ENCODE measurements at regions not wholly inside any gene's neighbourhood (a gene's known extent, or its start where the extent isn't known, plus 50 kb on each side); places are given as distances from the start of the nearest gene placed in this dataset.

DNA sequence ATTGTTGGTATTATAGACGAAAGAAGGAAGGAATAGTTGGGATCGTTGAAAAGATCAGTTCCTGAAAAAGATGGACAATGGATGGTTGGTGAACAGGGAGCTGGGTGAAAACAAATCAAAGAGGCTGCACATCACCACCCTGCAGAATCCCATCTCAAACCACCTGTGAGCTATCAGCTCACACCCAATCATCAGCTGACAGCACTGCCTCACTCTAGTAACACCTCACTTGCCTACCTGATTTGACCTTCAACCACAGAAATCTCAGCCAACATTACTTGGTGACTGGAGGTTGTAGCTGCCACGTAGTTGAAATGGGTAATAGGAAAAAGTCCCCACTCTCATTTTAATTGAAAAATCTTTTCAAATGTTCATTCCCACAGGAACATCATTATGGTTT, 101.8 kb upstream of the DST start:
- H3K36me3 ChIP-seq (ENCODE audit: control insufficient read depth in 2 of 2, insufficient read depth in 2 of 2, low read length in 2 of 2) = no peaks in the 10 kb centered on the region
- H3K4me1 ChIP-seq (ENCODE audit: control insufficient read depth in 2 of 2, insufficient read depth in 2 of 2, low read length in 2 of 2) = peaks cover 5 to 9% of the 10 kb centered on the region in 2 donors
- no peak overlapping the region for H3K4me3 ChIP-seq (ENCODE audit: low read length in 2 of 2)
- no peak overlapping the region for H3K9ac ChIP-seq (ENCODE audit: low read depth in 1 of 2, low read length in 2 of 2)
- no peaks in the 10 kb centered on the region for H3K9me3 ChIP-seq (ENCODE audit: control insufficient read depth in 2 of 2, low read length in 2 of 2)
- no peaks in the 10 kb centered on the region for H3K27me3 ChIP-seq (ENCODE audit: control insufficient read depth in 2 of 2, insufficient read depth in 2 of 2, low read length in 2 of 2)
- H3K27ac ChIP-seq (ENCODE audit: low read depth in 2 of 2, low read length in 2 of 2) = no peak overlapping the region

DNA sequence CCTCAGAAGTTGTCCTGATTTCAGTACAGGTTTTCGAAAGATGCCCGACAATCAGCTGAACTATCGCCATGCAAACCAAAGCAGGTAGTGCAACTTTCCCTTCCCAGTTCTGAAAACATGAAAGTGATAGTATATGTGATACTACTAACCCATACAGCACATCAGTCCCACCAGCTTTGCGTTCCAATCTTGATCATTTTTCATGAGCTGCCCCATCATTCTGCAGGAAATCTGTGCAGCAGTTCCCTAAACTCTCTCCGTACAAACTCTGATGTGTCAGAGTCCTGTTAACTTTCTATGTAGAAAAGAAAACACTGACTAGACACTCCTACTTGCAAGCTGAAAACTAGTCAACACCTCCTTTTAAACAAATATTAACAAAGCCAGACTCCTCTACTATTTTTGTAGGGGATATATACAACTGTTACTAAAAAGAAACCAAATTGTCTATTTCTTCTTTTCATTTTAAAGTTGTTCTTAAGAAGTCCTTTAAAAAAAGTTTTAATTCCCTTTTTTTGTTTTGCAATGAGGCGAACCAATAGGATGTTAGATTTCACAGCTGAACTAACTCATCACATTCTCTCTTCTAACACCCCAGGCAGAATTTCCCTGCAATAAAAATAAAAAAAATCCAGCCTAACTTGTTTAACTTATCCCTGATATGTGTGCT, 99.6 kb upstream of the DST start:
- H3K9ac ChIP-seq (ENCODE audit: low read depth in 1 of 2, low read length in 2 of 2) = no peak overlapping the region
- H3K4me3 ChIP-seq (ENCODE audit: low read length in 2 of 2) = peak overlapping the region in 1 of 2 donors; percentile 49
- peaks cover 5 to 6% of the 10 kb centered on the region in 2 donors for H3K4me1 ChIP-seq (ENCODE audit: control insufficient read depth in 2 of 2, insufficient read depth in 2 of 2, low read length in 2 of 2)
- H3K9me3 ChIP-seq (ENCODE audit: control insufficient read depth in 2 of 2, low read length in 2 of 2) = no peaks in the 10 kb centered on the region
- no peaks in the 10 kb centered on the region for H3K36me3 ChIP-seq (ENCODE audit: control insufficient read depth in 2 of 2, insufficient read depth in 2 of 2, low read length in 2 of 2)
- no peaks in the 10 kb centered on the region for H3K27me3 ChIP-seq (ENCODE audit: control insufficient read depth in 2 of 2, insufficient read depth in 2 of 2, low read length in 2 of 2)
- H3K27ac ChIP-seq (ENCODE audit: low read depth in 2 of 2, low read length in 2 of 2) = no peak overlapping the region

DNA sequence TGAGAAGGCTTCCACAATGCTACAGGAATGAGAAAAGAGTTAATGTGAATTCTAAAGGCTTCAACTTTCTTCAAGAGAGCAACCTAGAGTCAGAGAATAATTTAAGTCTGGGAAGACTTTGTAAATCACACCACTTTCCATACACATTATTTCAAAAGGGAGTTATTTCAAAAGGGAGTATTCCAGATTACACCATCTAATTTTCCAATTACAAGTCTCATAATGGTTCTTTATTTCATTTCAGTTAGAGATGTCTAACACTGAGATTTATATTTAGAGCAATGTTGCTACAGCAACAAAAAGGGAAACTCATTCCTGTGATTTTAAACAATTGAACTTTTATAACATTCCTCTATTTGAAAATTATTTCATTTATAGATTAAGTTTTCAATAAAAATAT, 98.8 kb upstream of the DST start:
- Histone ChIP-seq H3K4me3 (ENCODE audit: low read length in 2 of 2) (peak overlapping the region in 1 of 2 donors; percentile 49), H3K36me3 (ENCODE audit: control insufficient read depth in 2 of 2, insufficient read depth in 2 of 2, low read length in 2 of 2) (no peaks in the 10 kb centered on the region), H3K9me3 (ENCODE audit: control insufficient read depth in 2 of 2, low read length in 2 of 2) (no peaks in the 10 kb centered on the region), H3K9ac (ENCODE audit: low read depth in 1 of 2, low read length in 2 of 2) (no peak overlapping the region), H3K27ac (ENCODE audit: low read depth in 2 of 2, low read length in 2 of 2) (no peak overlapping the region), H3K27me3 (ENCODE audit: control insufficient read depth in 2 of 2, insufficient read depth in 2 of 2, low read length in 2 of 2) (no peaks in the 10 kb centered on the region), H3K4me1 (ENCODE audit: control insufficient read depth in 2 of 2, insufficient read depth in 2 of 2, low read length in 2 of 2) (peaks cover 5 to 6% of the 10 kb centered on the region in 2 donors)

DNA sequence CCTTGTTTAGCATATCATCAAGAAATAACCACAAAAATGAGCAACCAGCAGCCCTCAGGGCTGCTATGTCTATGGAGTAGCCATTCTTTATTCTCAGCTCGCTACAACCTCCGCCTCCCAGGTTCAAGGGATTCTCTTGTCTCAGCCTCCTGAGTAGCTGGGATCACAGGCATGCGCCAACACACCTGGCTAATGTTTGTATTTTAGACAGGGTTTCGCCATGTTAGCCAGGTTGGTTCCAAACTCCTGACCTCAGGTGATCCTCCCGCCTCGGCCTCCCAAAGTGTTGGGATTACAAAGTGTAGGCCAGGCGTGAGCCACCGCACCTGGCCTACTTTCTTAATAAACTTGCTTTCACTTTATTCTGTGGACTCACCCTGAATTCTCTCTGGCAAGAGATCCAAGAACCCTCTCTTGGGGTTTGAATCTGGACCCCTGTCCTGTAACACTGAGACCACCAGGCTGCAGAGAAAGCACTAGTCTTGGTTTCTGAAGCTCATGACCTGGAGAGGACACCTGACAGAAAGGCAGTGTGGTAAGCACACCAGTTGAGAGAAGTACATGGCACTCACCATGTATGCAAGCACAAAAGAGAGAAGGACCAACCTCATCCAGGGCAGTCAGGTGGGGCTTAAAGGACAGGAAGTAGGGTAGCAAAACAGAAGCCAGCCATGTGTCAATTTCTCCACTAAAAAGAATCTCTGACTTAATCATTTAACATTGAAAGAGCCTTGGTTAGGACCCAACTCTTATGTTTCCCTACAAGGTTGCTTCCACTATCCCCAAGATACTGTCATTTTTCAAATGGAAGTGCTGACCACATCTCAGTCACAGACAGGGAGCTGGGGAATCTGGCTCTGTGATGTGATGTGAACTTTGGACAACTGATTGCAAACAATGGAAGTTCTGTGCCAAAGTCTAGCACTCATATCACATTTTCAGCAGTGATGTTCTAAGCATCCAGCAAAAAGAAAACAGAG, 97.4 kb upstream of the DST start:
- no peak overlapping the region for H3K27ac ChIP-seq (ENCODE audit: low read depth in 2 of 2, low read length in 2 of 2)
- no peaks in the 10 kb centered on the region for H3K9me3 ChIP-seq (ENCODE audit: control insufficient read depth in 2 of 2, low read length in 2 of 2)
- no peak overlapping the region for H3K9ac ChIP-seq (ENCODE audit: low read depth in 1 of 2, low read length in 2 of 2)
- H3K27me3 ChIP-seq (ENCODE audit: control insufficient read depth in 2 of 2, insufficient read depth in 2 of 2, low read length in 2 of 2) = no peaks in the 10 kb centered on the region
- H3K4me1 ChIP-seq (ENCODE audit: control insufficient read depth in 2 of 2, insufficient read depth in 2 of 2, low read length in 2 of 2) = peaks cover 5 to 6% of the 10 kb centered on the region in 2 donors
- H3K4me3 ChIP-seq (ENCODE audit: low read length in 2 of 2) = no peak overlapping the region
- H3K36me3 ChIP-seq (ENCODE audit: control insufficient read depth in 2 of 2, insufficient read depth in 2 of 2, low read length in 2 of 2) = no peaks in the 10 kb centered on the region

DNA sequence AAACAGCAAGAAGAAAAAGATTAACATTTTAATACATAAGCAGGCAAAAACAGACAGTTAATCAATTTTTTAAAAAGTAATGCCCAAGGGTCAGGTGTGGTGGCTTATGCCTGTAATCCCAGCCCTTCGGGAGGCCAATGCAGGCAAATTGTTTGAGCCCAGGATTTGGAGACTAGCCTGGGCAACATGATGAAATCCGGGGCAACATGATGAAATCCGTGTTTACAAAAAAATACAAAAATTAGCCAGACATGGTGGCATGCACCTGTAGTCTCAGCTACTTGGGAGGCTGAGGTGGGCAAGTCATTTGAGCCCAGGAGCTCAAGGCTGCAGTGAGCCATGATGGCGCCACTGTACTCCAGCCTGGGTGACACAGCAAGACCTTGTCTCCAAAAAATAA, 94.1 kb upstream of the DST start:
- no peak overlapping the region for H3K9ac ChIP-seq (ENCODE audit: low read depth in 1 of 2, low read length in 2 of 2)
- H3K9me3 ChIP-seq (ENCODE audit: control insufficient read depth in 2 of 2, low read length in 2 of 2) = no peaks in the 10 kb centered on the region
- H3K27ac ChIP-seq (ENCODE audit: low read depth in 2 of 2, low read length in 2 of 2) = no peak overlapping the region
- no peaks in the 10 kb centered on the region for H3K36me3 ChIP-seq (ENCODE audit: control insufficient read depth in 2 of 2, insufficient read depth in 2 of 2, low read length in 2 of 2)
- H3K27me3 ChIP-seq (ENCODE audit: control insufficient read depth in 2 of 2, insufficient read depth in 2 of 2, low read length in 2 of 2) = no peaks in the 10 kb centered on the region
- H3K4me1 ChIP-seq (ENCODE audit: control insufficient read depth in 2 of 2, insufficient read depth in 2 of 2, low read length in 2 of 2) = peaks cover 5 to 9% of the 10 kb centered on the region in 2 donors
- H3K4me3 ChIP-seq (ENCODE audit: low read length in 2 of 2) = no peak overlapping the region

DNA sequence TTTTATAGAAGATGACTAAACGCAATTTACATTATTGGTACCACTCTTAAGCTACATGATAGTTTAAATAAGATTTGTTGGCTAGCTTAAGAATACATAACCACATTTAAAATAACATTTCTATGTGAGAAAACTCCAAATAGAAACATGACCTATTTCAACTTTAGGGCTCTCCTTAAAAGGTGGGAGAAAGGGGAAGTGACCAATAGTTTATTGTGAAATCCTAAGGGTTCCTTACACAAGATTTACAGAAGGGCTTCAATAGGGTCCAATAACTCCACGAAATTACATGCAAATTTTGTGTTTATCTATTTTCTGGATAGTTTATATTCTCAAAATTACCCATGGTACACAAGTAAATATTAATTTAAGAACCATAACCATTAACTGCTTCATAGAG, 91.6 kb upstream of the DST start:
- Histone ChIP-seq H3K4me3 (ENCODE audit: low read length in 2 of 2) (no peak overlapping the region), H3K9ac (ENCODE audit: low read depth in 1 of 2, low read length in 2 of 2) (no peak overlapping the region), H3K9me3 (ENCODE audit: control insufficient read depth in 2 of 2, low read length in 2 of 2) (no peaks in the 10 kb centered on the region), H3K27ac (ENCODE audit: low read depth in 2 of 2, low read length in 2 of 2) (no peak overlapping the region), H3K4me1 (ENCODE audit: control insufficient read depth in 2 of 2, insufficient read depth in 2 of 2, low read length in 2 of 2) (peaks cover 4 to 5% of the 10 kb centered on the region in 2 donors), H3K36me3 (ENCODE audit: control insufficient read depth in 2 of 2, insufficient read depth in 2 of 2, low read length in 2 of 2) (no peaks in the 10 kb centered on the region), H3K27me3 (ENCODE audit: control insufficient read depth in 2 of 2, insufficient read depth in 2 of 2, low read length in 2 of 2) (no peaks in the 10 kb centered on the region)

DNA sequence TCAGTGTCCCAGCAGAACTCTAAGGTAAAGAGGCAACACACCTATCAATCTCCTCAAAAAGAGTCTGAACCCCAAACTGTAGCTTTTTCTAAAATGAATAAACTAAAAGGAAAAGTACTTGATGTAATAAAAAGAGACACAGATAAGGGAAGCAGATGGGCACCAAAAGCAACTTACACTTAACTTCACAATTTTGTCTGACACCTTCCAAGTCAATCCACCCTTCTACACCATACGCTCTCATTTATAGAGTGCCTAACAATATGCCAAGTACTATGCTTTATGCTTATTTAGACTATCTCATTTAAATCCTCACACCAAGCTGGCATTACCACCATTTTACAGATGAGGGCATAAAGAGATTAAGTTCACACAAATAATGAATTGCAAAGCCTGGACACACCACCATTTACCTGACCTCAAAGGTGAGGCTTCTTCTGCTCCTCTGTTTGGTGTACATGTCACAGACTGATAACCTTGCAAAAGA, 90.6 kb upstream of the DST start:
- no peak overlapping the region for H3K4me3 ChIP-seq (ENCODE audit: low read length in 2 of 2)
- H3K27ac ChIP-seq (ENCODE audit: low read depth in 2 of 2, low read length in 2 of 2) = no peak overlapping the region
- no peaks in the 10 kb centered on the region for H3K27me3 ChIP-seq (ENCODE audit: control insufficient read depth in 2 of 2, insufficient read depth in 2 of 2, low read length in 2 of 2)
- no peaks in the 10 kb centered on the region for H3K9me3 ChIP-seq (ENCODE audit: control insufficient read depth in 2 of 2, low read length in 2 of 2)
- H3K36me3 ChIP-seq (ENCODE audit: control insufficient read depth in 2 of 2, insufficient read depth in 2 of 2, low read length in 2 of 2) = no peaks in the 10 kb centered on the region
- peaks cover 4 to 9% of the 10 kb centered on the region in 2 donors for H3K4me1 ChIP-seq (ENCODE audit: control insufficient read depth in 2 of 2, insufficient read depth in 2 of 2, low read length in 2 of 2)
- H3K9ac ChIP-seq (ENCODE audit: low read depth in 1 of 2, low read length in 2 of 2) = no peak overlapping the region

DNA sequence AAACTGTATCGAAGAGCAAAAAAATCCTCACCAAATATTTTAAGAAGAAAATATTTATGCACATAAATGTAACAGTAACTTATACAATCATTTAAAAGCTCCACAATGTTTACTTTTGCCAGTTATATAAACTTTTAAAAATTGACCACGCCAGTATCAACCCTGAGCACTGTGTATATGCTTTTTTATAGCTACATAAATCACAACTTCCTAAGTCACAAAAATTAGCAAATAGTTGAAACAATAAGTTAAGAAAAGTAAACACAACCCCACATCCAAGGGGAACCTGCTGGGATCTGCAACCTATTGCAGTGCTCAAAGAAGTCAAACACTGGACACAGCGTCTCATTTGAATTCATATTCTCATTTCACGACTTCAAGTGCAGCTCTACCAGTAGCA, 89.8 kb upstream of the DST start:
- Histone ChIP-seq H3K27me3 (ENCODE audit: control insufficient read depth in 2 of 2, insufficient read depth in 2 of 2, low read length in 2 of 2) (no peaks in the 10 kb centered on the region), H3K36me3 (ENCODE audit: control insufficient read depth in 2 of 2, insufficient read depth in 2 of 2, low read length in 2 of 2) (no peaks in the 10 kb centered on the region), H3K9me3 (ENCODE audit: control insufficient read depth in 2 of 2, low read length in 2 of 2) (no peaks in the 10 kb centered on the region), H3K27ac (ENCODE audit: low read depth in 2 of 2, low read length in 2 of 2) (no peak overlapping the region), H3K4me3 (ENCODE audit: low read length in 2 of 2) (no peak overlapping the region), H3K4me1 (ENCODE audit: control insufficient read depth in 2 of 2, insufficient read depth in 2 of 2, low read length in 2 of 2) (peaks cover 4 to 12% of the 10 kb centered on the region in 2 donors), H3K9ac (ENCODE audit: low read depth in 1 of 2, low read length in 2 of 2) (no peak overlapping the region)

DNA sequence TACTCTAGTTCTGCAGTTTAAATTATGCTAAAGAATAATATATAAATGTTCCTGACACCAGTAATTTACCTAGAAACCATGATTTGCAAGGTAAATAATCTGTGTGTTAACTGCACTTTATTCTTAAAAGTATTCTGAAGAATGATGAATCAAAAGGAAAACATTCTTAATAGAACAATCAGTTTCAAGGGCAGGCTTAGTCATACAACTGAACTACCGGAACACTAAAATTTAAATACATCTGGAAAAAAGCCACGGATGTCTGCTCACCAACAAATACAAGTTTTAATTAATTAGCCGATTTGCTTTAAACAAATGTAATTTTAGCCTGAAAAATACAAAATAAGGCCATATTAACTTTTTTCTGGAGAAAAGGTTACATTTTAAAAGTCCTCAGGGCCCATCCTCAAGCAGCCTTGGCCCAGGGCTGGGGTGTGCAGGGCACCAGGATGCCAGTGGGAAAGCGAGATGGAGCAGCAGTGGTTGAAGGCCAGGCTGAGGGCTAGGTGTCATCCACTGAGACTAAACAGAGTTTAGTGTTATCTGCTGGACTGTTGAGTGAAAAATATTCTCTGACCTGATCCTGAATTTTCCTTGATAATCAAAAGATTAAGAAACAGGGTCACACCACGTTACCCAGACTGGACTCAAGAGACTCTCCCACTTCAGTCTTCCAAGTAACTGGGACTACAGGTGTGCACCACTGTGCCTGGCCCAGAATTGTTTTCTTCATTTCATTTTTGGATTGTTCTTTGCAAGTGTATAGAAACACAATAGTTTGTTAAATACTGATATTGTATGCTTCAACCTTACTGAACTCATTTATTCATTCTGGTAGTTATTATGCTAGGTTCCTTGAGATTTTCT, 88.2 kb upstream of the DST start:
- Histone ChIP-seq H3K27ac (ENCODE audit: low read depth in 2 of 2, low read length in 2 of 2) (no peak overlapping the region), H3K4me1 (ENCODE audit: control insufficient read depth in 2 of 2, insufficient read depth in 2 of 2, low read length in 2 of 2) (peaks cover 4 to 12% of the 10 kb centered on the region in 2 donors)

More for the DNA sequence above, 88.2 kb upstream of the DST start:
- Histone ChIP-seq H3K9me3 (ENCODE audit: control insufficient read depth in 2 of 2, low read length in 2 of 2) (no peaks in the 10 kb centered on the region), H3K9ac (ENCODE audit: low read depth in 1 of 2, low read length in 2 of 2) (no peak overlapping the region), H3K27me3 (ENCODE audit: control insufficient read depth in 2 of 2, insufficient read depth in 2 of 2, low read length in 2 of 2) (no peaks in the 10 kb centered on the region), H3K36me3 (ENCODE audit: control insufficient read depth in 2 of 2, insufficient read depth in 2 of 2, low read length in 2 of 2) (no peaks in the 10 kb centered on the region), H3K4me3 (ENCODE audit: low read length in 2 of 2) (no peak overlapping the region)
